ENCODE measurements at regions not wholly inside any gene's neighbourhood (a gene's known extent, or its start where the extent isn't known, plus 50 kb on each side); places are given as distances from the start of the nearest gene placed in this dataset.
"Not testable (repeated sequence)": the region's sequence is repeated elsewhere in the genome, so short reads cannot be mapped to it uniquely, and the experiment has no call there.

DNA sequence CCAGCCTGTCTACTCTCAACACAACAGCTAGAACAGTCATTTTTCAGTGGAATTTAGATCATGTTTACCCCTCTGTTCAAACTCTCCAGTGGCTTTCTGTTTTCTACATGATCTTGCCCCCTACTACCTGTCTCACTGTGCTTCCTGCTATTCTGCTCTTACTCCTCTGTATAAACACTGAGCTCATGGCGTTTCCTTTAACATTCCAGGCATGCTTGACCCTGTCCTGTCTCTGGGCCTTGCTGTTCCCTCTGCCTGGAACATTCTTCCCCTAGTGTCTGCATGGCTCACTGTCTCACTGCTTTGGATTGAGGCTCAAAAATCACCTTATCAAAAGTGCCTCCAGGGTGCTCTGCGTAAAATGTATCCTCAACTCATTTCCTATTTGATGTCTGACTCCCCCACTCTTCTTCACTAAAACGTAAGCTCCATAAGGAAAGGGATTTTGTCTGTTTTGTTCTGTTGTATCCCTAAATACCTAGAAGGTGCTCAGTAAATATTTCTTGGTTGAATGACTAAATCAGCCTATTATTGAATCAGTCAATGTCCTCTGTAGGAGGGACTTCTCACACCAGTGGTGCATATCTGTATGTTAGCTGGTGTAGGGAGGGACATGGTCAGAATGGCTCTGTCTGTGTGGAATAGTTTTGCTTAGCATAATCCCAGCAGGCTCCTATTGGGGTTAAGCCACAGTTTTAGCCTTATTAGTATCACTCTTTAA, 78.0 kb upstream of the VKORC1L1 start:
- WGBS (ENCODE audit: insufficient coverage), result 100% methylated on average over 1 of the region's 3 CpGs
- CTCF ChIA-PET; H3K27ac Mint-ChIP-seq; H3K27ac ChIP-seq (ENCODE audit: low read length); H3K36me3 ChIP-seq (ENCODE audit: control insufficient read depth in 2 of 2, extremely low read depth in 1 of 2, insufficient read depth in 1 of 2, low read length in 1 of 2); H3K27me3 ChIP-seq (replicated peaks in 1 of 2; ENCODE audit: control insufficient read depth in 2 of 2, extremely low read depth in 1 of 2, insufficient read depth in 2 of 2, low read length in 1 of 2); H3K36me3 Mint-ChIP-seq; POLR2A ChIA-PET; H3K4me3 ChIP-seq (ENCODE audit: control insufficient read depth in 1 of 2, extremely low read depth in 1 of 2, low read length in 1 of 2); ATAC-seq (replicated peaks in 1 of 4); DNase-seq; H3K9me3 Mint-ChIP-seq; H3K9me3 ChIP-seq; H3K4me3 Mint-ChIP-seq; H3K27me3 Mint-ChIP-seq; H3K4me1 ChIP-seq (ENCODE audit: control insufficient read depth in 1 of 2, extremely low read depth in 1 of 2, insufficient read depth in 2 of 2, low read length in 2 of 2): not testable (repeated sequence)
- H3K4me1 Mint-ChIP-seq, result peaks cover 0 to 12% (median 9%) of the 10 kb centered on the region in 3 donors

DNA sequence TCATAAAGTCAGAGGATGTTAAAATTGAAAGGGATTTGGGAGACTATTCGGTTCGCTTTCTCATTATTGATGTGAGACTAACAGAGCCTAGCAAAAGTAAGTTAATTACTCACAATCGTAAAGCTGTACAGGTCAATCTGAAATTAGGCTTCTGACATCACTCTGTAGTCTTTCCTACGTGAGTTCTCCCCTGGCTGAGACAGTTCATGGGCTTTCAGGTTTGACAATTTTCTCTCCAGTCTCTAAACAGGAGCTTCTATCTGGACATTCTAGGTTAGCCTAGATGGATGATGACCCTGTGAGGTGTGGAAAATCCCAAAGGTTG, 77.5 kb upstream of the VKORC1L1 start:
- H3K27me3 Mint-ChIP-seq; H3K27ac Mint-ChIP-seq; ATAC-seq (replicated peaks in 1 of 4); H3K27ac ChIP-seq (ENCODE audit: low read length); POLR2A ChIA-PET; H3K9me3 Mint-ChIP-seq; CTCF ChIA-PET; H3K36me3 ChIP-seq (ENCODE audit: control insufficient read depth in 2 of 2, extremely low read depth in 1 of 2, insufficient read depth in 1 of 2, low read length in 1 of 2); H3K4me3 Mint-ChIP-seq; H3K27me3 ChIP-seq (replicated peaks in 1 of 2; ENCODE audit: control insufficient read depth in 2 of 2, extremely low read depth in 1 of 2, insufficient read depth in 2 of 2, low read length in 1 of 2); H3K4me1 ChIP-seq (ENCODE audit: control insufficient read depth in 1 of 2, extremely low read depth in 1 of 2, insufficient read depth in 2 of 2, low read length in 2 of 2); H3K9me3 ChIP-seq; DNase-seq; H3K4me3 ChIP-seq (ENCODE audit: control insufficient read depth in 1 of 2, extremely low read depth in 1 of 2, low read length in 1 of 2): not testable (repeated sequence)
- peaks cover 0 to 12% (median 9%) of the 10 kb centered on the region in 3 donors for H3K4me1 Mint-ChIP-seq
- peaks cover 13% of the 10 kb centered on the region for H3K36me3 Mint-ChIP-seq
- no CpG with 5 or more reads among the region's 4 CpGs for WGBS (ENCODE audit: insufficient coverage)

DNA sequence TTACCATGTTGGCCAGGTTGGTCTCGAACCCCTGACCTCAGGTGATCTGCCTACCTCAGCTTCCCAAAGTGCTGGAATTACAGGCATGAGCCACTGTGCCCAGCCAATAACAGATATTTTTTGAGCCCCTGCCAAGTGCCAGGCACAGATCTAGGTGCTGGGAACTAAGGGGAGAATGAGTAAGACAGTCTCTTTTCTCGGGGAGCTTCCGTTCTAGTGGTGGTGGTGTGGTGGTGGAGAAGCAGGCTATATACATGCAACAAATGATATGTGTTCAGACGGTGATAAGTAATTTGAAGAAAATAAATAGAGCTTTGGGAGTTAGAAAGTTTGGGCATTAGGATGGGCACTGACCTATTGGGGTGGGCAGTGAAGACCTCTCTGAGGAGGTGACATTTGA, 76.7 kb upstream of the VKORC1L1 start:
- Mint-ChIP-seq H3K36me3 (peaks cover 13% of the 10 kb centered on the region), H3K4me1 (peaks cover 0 to 12% (median 9%) of the 10 kb centered on the region in 3 donors), H3K27ac (no peak overlapping the region), H3K9me3 (no peaks in the 10 kb centered on the region), H3K27me3 (no peaks in the 10 kb centered on the region), H3K4me3 (no peak overlapping the region)
- ATAC-seq (replicated peaks in 1 of 4) (no peak), DNase-seq (no peak)
- H3K27me3 ChIP-seq (replicated peaks in 1 of 2; ENCODE audit: control insufficient read depth in 2 of 2, extremely low read depth in 1 of 2, insufficient read depth in 2 of 2, low read length in 1 of 2), result no peaks in the 10 kb centered on the region
- no peaks in the 10 kb centered on the region for H3K9me3 ChIP-seq
- H3K4me3 ChIP-seq (ENCODE audit: control insufficient read depth in 1 of 2, extremely low read depth in 1 of 2, low read length in 1 of 2), result no peak overlapping the region
- H3K4me1 ChIP-seq (ENCODE audit: control insufficient read depth in 1 of 2, extremely low read depth in 1 of 2, insufficient read depth in 2 of 2, low read length in 2 of 2), result no peaks in the 10 kb centered on the region
- ChIA-PET CTCF (interaction anchor here in 1 of 2 donors (0.6 kb wide), 1 partner anchor 50 kb away, joined by 3 read pairs; no protein-coding TSS in a partner anchor), POLR2A (interaction anchor here in 1 of 2 donors (0.6 kb wide), 1 partner anchor 1355 kb away, joined by 4 read pairs; no protein-coding TSS in a partner anchor)
- no peak overlapping the region for H3K27ac ChIP-seq (ENCODE audit: low read length)
- WGBS (ENCODE audit: insufficient coverage), result 96% methylated on average over 3 of the region's 4 CpGs
- no peaks in the 10 kb centered on the region for H3K36me3 ChIP-seq (ENCODE audit: control insufficient read depth in 2 of 2, extremely low read depth in 1 of 2, insufficient read depth in 1 of 2, low read length in 1 of 2)

DNA sequence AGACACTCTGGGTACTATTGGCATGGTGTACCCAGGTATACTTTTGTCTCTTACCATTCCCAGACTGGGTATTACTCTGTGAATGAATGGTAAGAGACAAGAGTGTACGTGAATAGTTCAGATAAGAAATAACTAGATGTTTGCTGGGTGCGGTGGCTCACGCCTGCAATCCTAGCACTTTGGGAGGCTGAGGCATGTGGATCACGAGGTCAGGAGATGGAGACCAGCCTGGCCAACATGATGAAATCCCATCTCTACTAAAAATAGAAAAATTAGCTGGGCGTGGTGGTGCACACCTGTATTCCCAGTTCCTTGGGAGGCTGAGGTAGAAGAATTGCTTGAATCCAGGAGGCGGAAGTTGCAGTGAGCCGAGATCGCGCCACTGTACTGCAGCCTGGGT, 75.8 kb upstream of the VKORC1L1 start:
- 95% methylated on average over 3 of the region's 9 CpGs for WGBS (ENCODE audit: insufficient coverage)
- ATAC-seq (replicated peaks in 1 of 4); H3K27me3 Mint-ChIP-seq: not testable (repeated sequence)

DNA sequence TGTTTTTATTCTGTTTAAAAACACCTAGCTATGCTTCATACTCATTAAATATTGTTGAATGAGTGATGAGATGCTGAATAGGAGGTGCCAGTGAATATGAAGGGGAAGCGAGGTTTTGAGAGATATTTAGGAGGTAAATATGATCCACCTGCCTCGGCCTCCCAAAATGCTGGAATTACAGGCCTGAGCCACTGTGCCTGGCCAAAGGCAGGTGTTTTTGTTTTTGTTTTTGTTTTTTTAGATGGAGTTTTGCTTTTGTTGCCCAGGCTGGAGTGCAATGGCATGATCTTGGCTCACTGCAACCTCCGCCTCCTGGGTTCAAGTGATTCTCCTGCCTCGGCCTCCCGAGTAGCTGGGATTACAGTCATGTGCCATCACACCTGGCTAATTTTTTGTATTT, 75.3 kb upstream of the VKORC1L1 start:
- H3K27ac Mint-ChIP-seq; POLR2A ChIA-PET; CTCF ChIA-PET; H3K36me3 ChIP-seq (ENCODE audit: control insufficient read depth in 2 of 2, extremely low read depth in 1 of 2, insufficient read depth in 1 of 2, low read length in 1 of 2); H3K4me3 ChIP-seq (ENCODE audit: control insufficient read depth in 1 of 2, extremely low read depth in 1 of 2, low read length in 1 of 2); H3K9me3 Mint-ChIP-seq; H3K9me3 ChIP-seq; H3K27me3 ChIP-seq (replicated peaks in 1 of 2; ENCODE audit: control insufficient read depth in 2 of 2, extremely low read depth in 1 of 2, insufficient read depth in 2 of 2, low read length in 1 of 2); H3K4me3 Mint-ChIP-seq; DNase-seq; H3K4me1 ChIP-seq (ENCODE audit: control insufficient read depth in 1 of 2, extremely low read depth in 1 of 2, insufficient read depth in 2 of 2, low read length in 2 of 2); ATAC-seq (replicated peaks in 1 of 4); H3K27me3 Mint-ChIP-seq; H3K27ac ChIP-seq (ENCODE audit: low read length): not testable (repeated sequence)
- 81% methylated on average over 5 of the region's 5 CpGs for WGBS (ENCODE audit: insufficient coverage)
- peaks cover 0 to 12% (median 9%) of the 10 kb centered on the region in 3 donors for H3K4me1 Mint-ChIP-seq
- H3K36me3 Mint-ChIP-seq, result peaks cover 13% of the 10 kb centered on the region

More for the DNA sequence above, 75.8 kb upstream of the VKORC1L1 start:
- POLR2A ChIA-PET; CTCF ChIA-PET; H3K9me3 ChIP-seq; H3K27ac ChIP-seq (ENCODE audit: low read length); H3K27ac Mint-ChIP-seq; H3K4me3 Mint-ChIP-seq; H3K36me3 ChIP-seq (ENCODE audit: control insufficient read depth in 2 of 2, extremely low read depth in 1 of 2, insufficient read depth in 1 of 2, low read length in 1 of 2); H3K27me3 ChIP-seq (replicated peaks in 1 of 2; ENCODE audit: control insufficient read depth in 2 of 2, extremely low read depth in 1 of 2, insufficient read depth in 2 of 2, low read length in 1 of 2); H3K4me1 ChIP-seq (ENCODE audit: control insufficient read depth in 1 of 2, extremely low read depth in 1 of 2, insufficient read depth in 2 of 2, low read length in 2 of 2); H3K9me3 Mint-ChIP-seq; H3K4me3 ChIP-seq (ENCODE audit: control insufficient read depth in 1 of 2, extremely low read depth in 1 of 2, low read length in 1 of 2); DNase-seq: not testable (repeated sequence)
- Mint-ChIP-seq H3K4me1 (peaks cover 0 to 12% (median 9%) of the 10 kb centered on the region in 3 donors), H3K36me3 (peaks cover 13% of the 10 kb centered on the region)

DNA sequence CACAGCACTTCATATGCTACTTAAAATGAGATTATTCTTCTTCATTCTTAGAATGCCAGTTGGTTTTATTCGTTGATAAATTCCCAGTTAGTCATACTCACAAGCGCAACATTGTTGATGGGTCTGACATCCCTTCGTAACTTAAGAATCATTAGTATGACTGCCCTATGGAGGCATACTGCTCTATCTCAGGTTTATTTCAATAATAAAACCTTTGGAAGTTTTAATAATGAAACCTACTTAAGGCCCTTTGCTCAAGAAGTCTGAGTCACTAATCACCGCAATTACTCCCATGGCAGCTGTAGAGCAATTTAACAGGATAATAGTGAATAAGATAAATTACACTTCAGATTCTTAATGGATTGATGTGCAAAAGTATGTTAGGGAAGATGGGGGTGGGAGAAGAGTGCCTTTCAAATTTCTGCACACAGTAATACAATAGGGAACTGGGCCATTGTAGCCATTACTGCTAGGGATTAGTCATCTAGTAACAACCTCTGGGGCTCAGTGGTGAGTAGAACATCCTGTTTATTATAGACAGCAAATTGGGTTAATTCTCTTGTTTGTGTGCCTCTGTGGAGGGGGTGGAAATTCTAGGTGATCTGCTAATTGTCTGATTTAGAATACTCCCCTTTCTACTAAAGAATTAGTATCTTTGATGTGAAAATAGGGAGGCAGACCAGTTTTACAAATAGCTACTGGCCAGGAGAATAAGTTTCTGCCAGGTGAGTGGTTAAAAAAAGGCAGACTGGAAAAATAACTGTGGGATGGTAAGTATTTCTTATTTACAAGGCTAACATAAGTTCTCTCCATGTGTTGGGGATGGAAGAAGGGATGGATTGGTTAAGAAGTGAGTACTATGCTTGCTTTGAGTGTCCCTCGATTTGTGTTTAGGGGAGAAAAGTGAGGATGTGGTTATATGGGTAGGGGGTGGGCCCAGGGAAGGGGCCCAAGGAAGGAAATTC, 74.5 kb upstream of the VKORC1L1 start:
- H3K36me3 Mint-ChIP-seq, result peaks cover 13% of the 10 kb centered on the region
- ChIA-PET POLR2A (no interaction called here), CTCF (interaction anchor here in 1 of 2 donors (0.6 kb wide), 1 partner anchor 209 kb away, joined by 3 read pairs; no protein-coding TSS in a partner anchor)
- H3K4me3 Mint-ChIP-seq, result peak overlapping the region in 1 of 3 donors; percentile 29
- no peak overlapping the region for H3K27ac ChIP-seq (ENCODE audit: low read length)
- no peaks in the 10 kb centered on the region for H3K9me3 Mint-ChIP-seq
- no peaks in the 10 kb centered on the region for H3K36me3 ChIP-seq (ENCODE audit: control insufficient read depth in 2 of 2, extremely low read depth in 1 of 2, insufficient read depth in 1 of 2, low read length in 1 of 2)
- no peaks in the 10 kb centered on the region for H3K4me1 ChIP-seq (ENCODE audit: control insufficient read depth in 1 of 2, extremely low read depth in 1 of 2, insufficient read depth in 2 of 2, low read length in 2 of 2)
- no peak overlapping the region for H3K4me3 ChIP-seq (ENCODE audit: control insufficient read depth in 1 of 2, extremely low read depth in 1 of 2, low read length in 1 of 2)
- ATAC-seq (replicated peaks in 1 of 4) (peak in 3 of 4 experiments; percentile 45 to 87 (median 70)), DNase-seq (peak in 1 of 35 experiments; percentile 11)
- peaks cover 0 to 12% (median 9%) of the 10 kb centered on the region in 3 donors for H3K4me1 Mint-ChIP-seq
- no peaks in the 10 kb centered on the region for H3K27me3 Mint-ChIP-seq
- no peaks in the 10 kb centered on the region for H3K9me3 ChIP-seq
- peak overlapping the region; percentile 65 to 87 for H3K27ac Mint-ChIP-seq
- H3K27me3 ChIP-seq (replicated peaks in 1 of 2; ENCODE audit: control insufficient read depth in 2 of 2, extremely low read depth in 1 of 2, insufficient read depth in 2 of 2, low read length in 1 of 2), result no peaks in the 10 kb centered on the region
- WGBS (ENCODE audit: insufficient coverage), result 44% methylated on average over 1 of the region's 5 CpGs
